HCT116 (cell line): ENCODE measurements at regions not wholly inside any gene's neighbourhood (a gene's known extent, or its start where the extent isn't known, plus 50 kb on each side); places are given as distances from the start of the nearest gene placed in this dataset.

Experiments used
- ATAC-seq: fragments of 200-7000 bp; cut with Tn5 transposase; 2 replicates; pipeline ENCODE4 v1.9.1; 2020; ENCODE audit warnings: mild to moderate bottlenecking, moderate library complexity
- BruUV-seq: library from RNA; stranded (reverse); fragments of 400-500 nt; replicated peaks from 2 replicates; lab custom pipeline; 2021; lab: Mats Ljungman, UMichigan
- CTCF ChIA-PET: fragments of 300-600 bp; sonication (Branson Sonifier 250); formaldehyde crosslinking; loops from one replicate; lab custom pipeline; 2021; ENCODE audit warnings: antibody characterized with exemption; lab: Charles Lee
- POLR2A ChIA-PET: fragments of 300-600, 350-600 bp; sonication (Branson Sonifier 250); formaldehyde crosslinking; loops from one replicate; lab custom pipeline; 2021; ENCODE audit warnings: antibody characterized with exemption; lab: Charles Lee
- RAD21 ChIA-PET, 2 experiments: fragments of 300-600 bp; sonication (Branson Sonifier 250); formaldehyde crosslinking; loops; one replicate each; lab custom pipeline; 2023; ENCODE audit warnings: low total read pairs in 2 of 2; ENCODE audit not compliant: uncharacterized antibody in 2 of 2, unreplicated experiment in 2 of 2, low non-redundant PET in 1 of 2; lab: Charles Lee
- DNase-seq: peaks from one replicate; pipeline ENCODE4 v3.0.0-alpha.2; 2010; ENCODE audit warnings: low read depth, low spot score
- H2AFZ ChIP-seq: fragments of 200-600 bp; shearing (Covaris generic), sonication (generic); 2 replicates; pipeline ENCODE4 v1.6.1; 2017; ENCODE audit warnings: low read depth, mixed run types, mixed read lengths, antibody characterized with exemption, low read length; ENCODE audit not compliant: poor library complexity, severe bottlenecking
- H3K27ac ChIP-seq: 2 replicates; pipeline ENCODE4 v1.5.1; 2012; ENCODE audit warnings: low read depth, low read length
- H3K27me3 ChIP-seq: fragments of 200-600 bp; sonication (generic); 2 replicates; pipeline ENCODE4 v1.6.1; 2016; ENCODE audit warnings: mixed run types, low read length, mixed read lengths; ENCODE audit not compliant: insufficient read depth
- H3K36me3 ChIP-seq, 2 experiments: fragments of 200-500 bp in 1 of 2; fragments of 200-600 bp in 1 of 2; sonication (Bioruptor generic) in 1 of 2; sonication (generic) in 1 of 2; 2 replicates each; pipeline versions ENCODE4 v1.5.1 to v1.6.1; 2014 to 2016; ENCODE audit warnings: low read length in 2 of 2, inconsistent platforms in 1 of 2, mixed read lengths in 1 of 2, mixed run types in 1 of 2; ENCODE audit not compliant: insufficient read depth in 2 of 2, control insufficient read depth in 1 of 2
- H3K4me1 ChIP-seq, 2 experiments: fragments of 200-600 bp in 1 of 2; sonication (generic) in 1 of 2; 2 replicates each; pipeline versions ENCODE4 v1.5.1 to v1.6.1; 2012 to 2017; ENCODE audit warnings: low read length in 2 of 2, inconsistent platforms in 1 of 2, mild to moderate bottlenecking in 1 of 2, mixed read lengths in 1 of 2, mixed run types in 1 of 2, moderate library complexity in 1 of 2; ENCODE audit not compliant: insufficient read depth in 2 of 2, control insufficient read depth in 1 of 2
- H3K4me2 ChIP-seq: fragments of 200-600 bp; sonication (generic); 2 replicates; pipeline ENCODE4 v1.6.1; 2017; ENCODE audit warnings: mixed run types, low read length, mixed read lengths
- H3K4me3 ChIP-seq, 2 experiments: fragments of 200-600 bp in 1 of 2; sonication (generic) in 1 of 2; replicated peaks in 1 of 2; 2 replicates each; pipeline ENCODE4 v1.5.1; 2011 to 2016; ENCODE audit warnings: low read length in 2 of 2, control low read depth in 1 of 2, low read depth in 1 of 2, mild to moderate bottlenecking in 1 of 2, mixed read lengths in 1 of 2, mixed run types in 1 of 2
- H3K79me2 ChIP-seq: fragments of 200-600 bp; sonication (generic); 2 replicates; pipeline ENCODE4 v1.6.1; 2017; ENCODE audit warnings: mild to moderate bottlenecking, mixed run types, low read length, moderate library complexity, mixed read lengths; ENCODE audit not compliant: insufficient read depth
- H3K9ac ChIP-seq: fragments of 200-600 bp; sonication (generic); 2 replicates; pipeline ENCODE4 v1.6.1; 2016; ENCODE audit warnings: low read length, mixed read lengths
- H3K9me2 ChIP-seq: fragments of 200-600 bp; sonication (generic), shearing (Covaris generic); 2 replicates; pipeline ENCODE4 v1.6.1; 2017; ENCODE audit warnings: mixed run types, mild to moderate bottlenecking, moderate library complexity; ENCODE audit not compliant: insufficient read depth
- H3K9me3 ChIP-seq, 2 experiments: fragments of 200-500 bp in 1 of 2; fragments of 200-600 bp in 1 of 2; sonication (Bioruptor generic) in 1 of 2; sonication (generic) in 1 of 2; 2 replicates each; pipeline ENCODE4 v1.6.1; 2014 to 2017; ENCODE audit warnings: low read length in 2 of 2, mixed read lengths in 2 of 2, inconsistent platforms in 1 of 2, low read depth in 1 of 2, mild to moderate bottlenecking in 1 of 2, mixed run types in 1 of 2, moderate library complexity in 1 of 2; ENCODE audit not compliant: control insufficient read depth in 1 of 2, insufficient read depth in 1 of 2
- H4K20me1 ChIP-seq: fragments of 200-600 bp; sonication (generic), shearing (Covaris generic); 2 replicates; pipeline ENCODE4 v1.6.1; 2017; ENCODE audit warnings: mixed run types, mild to moderate bottlenecking, moderate library complexity; ENCODE audit not compliant: insufficient read depth
- EZH2 ChIP-seq: fragments of 200-600 bp; sonication (generic); IDR thresholded peaks from 2 replicates; pipeline ENCODE4 v1.6.1; 2017; ENCODE audit warnings: antibody characterized with exemption, mixed run types
- FOSL1 ChIP-seq: IDR thresholded peaks from 2 replicates; pipeline ENCODE4 v1.6.1; 2012; ENCODE audit warnings: low read depth
- POLR2AphosphoS5 ChIP-seq: IDR thresholded peaks from 2 replicates; pipeline ENCODE4 v1.6.1; 2011; ENCODE audit warnings: mild to moderate bottlenecking, low read depth, low read length, moderate library complexity
- ZFX ChIP-seq: fragments of 450-650 bp; IDR thresholded peaks from 2 replicates; pipeline ENCODE4 v1.6.1; 2017
- intact Hi-C: fragments of 100-400 bp; cut with micrococcal nuclease; formaldehyde crosslinking; loops from 2 replicates; pipeline ENCODE4 v1.10.0; 2022
- TF ChIP-seq, protein P1 (sequence below): IDR thresholded peaks from 2 replicates; pipeline ENCODE4 v1.6.1; 2012
- TF ChIP-seq, protein P2 (sequence below): IDR thresholded peaks from 2 replicates; pipeline ENCODE4 v1.6.1; 2012; ENCODE audit warnings: low read depth

DNA sequence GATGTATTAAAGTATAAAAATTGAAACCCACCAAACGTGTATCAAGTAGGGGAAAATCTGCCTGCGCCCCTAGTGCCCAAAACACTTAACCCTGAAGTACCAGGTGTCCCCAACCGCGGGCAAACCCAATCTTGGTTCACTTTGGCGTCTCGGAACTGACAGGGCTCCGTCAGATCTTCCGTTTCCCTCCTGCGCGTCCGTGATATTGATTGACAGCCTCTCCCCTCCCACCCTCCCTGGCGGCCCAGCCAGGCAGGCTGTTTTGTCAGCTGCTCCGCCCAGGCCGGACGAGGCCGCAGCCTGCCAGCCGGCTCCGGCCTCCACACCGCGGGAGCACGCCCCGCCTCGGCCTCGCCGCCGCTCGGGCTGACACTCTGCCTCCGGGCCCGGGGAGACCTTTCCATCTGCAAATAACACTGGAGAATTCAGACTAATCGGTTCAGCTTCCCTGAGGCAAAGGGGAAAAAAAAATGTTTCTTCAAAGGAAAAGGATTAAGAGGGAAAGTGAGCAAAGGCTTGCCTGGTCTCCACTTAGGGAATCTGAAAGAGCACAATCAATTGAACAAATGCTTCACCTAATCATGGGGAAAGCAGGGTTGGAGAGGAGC lies 234.9 kb upstream of the MCHR2 start (continued):
- TF ChIP-seq POLR2AphosphoS5 (peak; percentile 73), ZFX (peak; percentile 73)
- TF ChIP-seq, protein P1, sequence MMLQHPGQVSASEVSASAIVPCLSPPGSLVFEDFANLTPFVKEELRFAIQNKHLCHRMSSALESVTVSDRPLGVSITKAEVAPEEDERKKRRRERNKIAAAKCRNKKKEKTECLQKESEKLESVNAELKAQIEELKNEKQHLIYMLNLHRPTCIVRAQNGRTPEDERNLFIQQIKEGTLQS = no peak

GRCh38 chr6:100228437-100228833 lies 234.4 kb upstream of the MCHR2 start:
- no peaks in the 10 kb centered on the region for H3K9me2 ChIP-seq
- TF ChIP-seq ZFX (no peak), FOSL1 (no peak), EZH2 (no peak)
- TF ChIP-seq, protein P2, sequence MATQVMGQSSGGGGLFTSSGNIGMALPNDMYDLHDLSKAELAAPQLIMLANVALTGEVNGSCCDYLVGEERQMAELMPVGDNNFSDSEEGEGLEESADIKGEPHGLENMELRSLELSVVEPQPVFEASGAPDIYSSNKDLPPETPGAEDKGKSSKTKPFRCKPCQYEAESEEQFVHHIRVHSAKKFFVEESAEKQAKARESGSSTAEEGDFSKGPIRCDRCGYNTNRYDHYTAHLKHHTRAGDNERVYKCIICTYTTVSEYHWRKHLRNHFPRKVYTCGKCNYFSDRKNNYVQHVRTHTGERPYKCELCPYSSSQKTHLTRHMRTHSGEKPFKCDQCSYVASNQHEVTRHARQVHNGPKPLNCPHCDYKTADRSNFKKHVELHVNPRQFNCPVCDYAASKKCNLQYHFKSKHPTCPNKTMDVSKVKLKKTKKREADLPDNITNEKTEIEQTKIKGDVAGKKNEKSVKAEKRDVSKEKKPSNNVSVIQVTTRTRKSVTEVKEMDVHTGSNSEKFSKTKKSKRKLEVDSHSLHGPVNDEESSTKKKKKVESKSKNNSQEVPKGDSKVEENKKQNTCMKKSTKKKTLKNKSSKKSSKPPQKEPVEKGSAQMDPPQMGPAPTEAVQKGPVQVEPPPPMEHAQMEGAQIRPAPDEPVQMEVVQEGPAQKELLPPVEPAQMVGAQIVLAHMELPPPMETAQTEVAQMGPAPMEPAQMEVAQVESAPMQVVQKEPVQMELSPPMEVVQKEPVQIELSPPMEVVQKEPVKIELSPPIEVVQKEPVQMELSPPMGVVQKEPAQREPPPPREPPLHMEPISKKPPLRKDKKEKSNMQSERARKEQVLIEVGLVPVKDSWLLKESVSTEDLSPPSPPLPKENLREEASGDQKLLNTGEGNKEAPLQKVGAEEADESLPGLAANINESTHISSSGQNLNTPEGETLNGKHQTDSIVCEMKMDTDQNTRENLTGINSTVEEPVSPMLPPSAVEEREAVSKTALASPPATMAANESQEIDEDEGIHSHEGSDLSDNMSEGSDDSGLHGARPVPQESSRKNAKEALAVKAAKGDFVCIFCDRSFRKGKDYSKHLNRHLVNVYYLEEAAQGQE = no peak
- TF ChIP-seq, all 23 proteins: peak for 0
- ChIA-PET POLR2A (no interaction called here), CTCF (no interaction called here), RAD21 (no interaction called here)
- intact Hi-C loops = no loop called here
- H3K36me3 ChIP-seq = no peaks in the 10 kb centered on the region
- H3K79me2 ChIP-seq = no peaks in the 10 kb centered on the region
- no peaks in the 10 kb centered on the region for H3K9me3 ChIP-seq
- peak; percentile 6; the same call in 1 of the 2 replicates for ATAC-seq
- peak overlapping the region; percentile 44 to 58 for H3K4me3 ChIP-seq
- no peak overlapping the region for H3K27ac ChIP-seq
- peak overlapping the region; percentile 99 for H2AFZ ChIP-seq
- H3K9ac ChIP-seq = peak overlapping the region; percentile 62
- BruUV-seq = no TSS peak
- no peaks in the 10 kb centered on the region for H3K27me3 ChIP-seq
- DNase-seq = no peak
- H4K20me1 ChIP-seq = no peaks in the 10 kb centered on the region
- peak overlapping the region; percentile 89 for H3K4me2 ChIP-seq
- H3K4me1 ChIP-seq = peaks cover 3 to 22% of the 10 kb centered on the region in 2 experiments; a peak in 3 of 4 replicates
